ENCODE measurements at regions not wholly inside any gene's neighbourhood (a gene's known extent, or its start where the extent isn't known, plus 50 kb on each side); places are given as distances from the start of the nearest gene placed in this dataset.

DNA sequence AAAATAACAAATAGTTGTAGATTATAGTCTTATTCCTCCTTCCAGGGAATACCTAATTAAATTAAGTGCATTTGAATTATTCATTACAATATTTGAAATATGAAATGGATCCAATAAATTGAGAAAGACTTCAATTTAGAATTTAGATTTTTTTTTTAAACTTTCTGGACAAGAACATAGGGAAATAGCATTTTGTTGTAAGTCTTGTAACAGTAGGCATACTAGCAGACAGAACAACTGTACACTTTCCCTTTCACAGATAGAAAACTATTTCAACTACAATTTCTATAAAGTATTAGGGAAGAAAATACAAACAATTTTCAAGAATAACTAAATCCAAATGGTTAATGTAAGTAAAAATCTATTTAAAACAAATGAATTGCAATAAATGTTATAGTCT, 577.5 kb downstream of the USP25 start:
- Mint-ChIP-seq H3K4me1 (ENCODE audit: low read depth, unreplicated experiment) (peaks cover 2% of the 10 kb centered on the region), H3K36me3 (ENCODE audit: unreplicated experiment) (no peaks in the 10 kb centered on the region), H3K4me3 (ENCODE audit: unreplicated experiment) (no peak overlapping the region), H3K27ac (ENCODE audit: unreplicated experiment) (no peak overlapping the region), H3K9me3 (ENCODE audit: unreplicated experiment) (no peaks in the 10 kb centered on the region), H3K27me3 (ENCODE audit: unreplicated experiment) (no peaks in the 10 kb centered on the region)
- TF ChIP-seq, protein P1, sequence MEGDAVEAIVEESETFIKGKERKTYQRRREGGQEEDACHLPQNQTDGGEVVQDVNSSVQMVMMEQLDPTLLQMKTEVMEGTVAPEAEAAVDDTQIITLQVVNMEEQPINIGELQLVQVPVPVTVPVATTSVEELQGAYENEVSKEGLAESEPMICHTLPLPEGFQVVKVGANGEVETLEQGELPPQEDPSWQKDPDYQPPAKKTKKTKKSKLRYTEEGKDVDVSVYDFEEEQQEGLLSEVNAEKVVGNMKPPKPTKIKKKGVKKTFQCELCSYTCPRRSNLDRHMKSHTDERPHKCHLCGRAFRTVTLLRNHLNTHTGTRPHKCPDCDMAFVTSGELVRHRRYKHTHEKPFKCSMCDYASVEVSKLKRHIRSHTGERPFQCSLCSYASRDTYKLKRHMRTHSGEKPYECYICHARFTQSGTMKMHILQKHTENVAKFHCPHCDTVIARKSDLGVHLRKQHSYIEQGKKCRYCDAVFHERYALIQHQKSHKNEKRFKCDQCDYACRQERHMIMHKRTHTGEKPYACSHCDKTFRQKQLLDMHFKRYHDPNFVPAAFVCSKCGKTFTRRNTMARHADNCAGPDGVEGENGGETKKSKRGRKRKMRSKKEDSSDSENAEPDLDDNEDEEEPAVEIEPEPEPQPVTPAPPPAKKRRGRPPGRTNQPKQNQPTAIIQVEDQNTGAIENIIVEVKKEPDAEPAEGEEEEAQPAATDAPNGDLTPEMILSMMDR (IDR thresholded peaks at IDR 0.05; ENCODE audit: partially characterized antibody, unreplicated experiment): no peak
- DNase-seq: no peak

- H3K27me3 Mint-ChIP-seq (ENCODE audit: unreplicated experiment): no peaks in the 10 kb centered on the region
- no peak for DNase-seq
- H3K4me3 Mint-ChIP-seq (ENCODE audit: unreplicated experiment): no peak overlapping the region
- no peaks in the 10 kb centered on the region for H3K9me3 Mint-ChIP-seq (ENCODE audit: unreplicated experiment)
- no peaks in the 10 kb centered on the region for H3K36me3 Mint-ChIP-seq (ENCODE audit: unreplicated experiment)
- TF ChIP-seq, protein P1 (IDR thresholded peaks at IDR 0.05; ENCODE audit: partially characterized antibody, unreplicated experiment): no peak
- no peak overlapping the region for H3K27ac Mint-ChIP-seq (ENCODE audit: unreplicated experiment)
- H3K4me1 Mint-ChIP-seq (ENCODE audit: low read depth, unreplicated experiment): peaks cover 2% of the 10 kb centered on the region
Observed at GRCh38 chr21:16308269-16308668, 578.5 kb downstream of the USP25 start.

DNA sequence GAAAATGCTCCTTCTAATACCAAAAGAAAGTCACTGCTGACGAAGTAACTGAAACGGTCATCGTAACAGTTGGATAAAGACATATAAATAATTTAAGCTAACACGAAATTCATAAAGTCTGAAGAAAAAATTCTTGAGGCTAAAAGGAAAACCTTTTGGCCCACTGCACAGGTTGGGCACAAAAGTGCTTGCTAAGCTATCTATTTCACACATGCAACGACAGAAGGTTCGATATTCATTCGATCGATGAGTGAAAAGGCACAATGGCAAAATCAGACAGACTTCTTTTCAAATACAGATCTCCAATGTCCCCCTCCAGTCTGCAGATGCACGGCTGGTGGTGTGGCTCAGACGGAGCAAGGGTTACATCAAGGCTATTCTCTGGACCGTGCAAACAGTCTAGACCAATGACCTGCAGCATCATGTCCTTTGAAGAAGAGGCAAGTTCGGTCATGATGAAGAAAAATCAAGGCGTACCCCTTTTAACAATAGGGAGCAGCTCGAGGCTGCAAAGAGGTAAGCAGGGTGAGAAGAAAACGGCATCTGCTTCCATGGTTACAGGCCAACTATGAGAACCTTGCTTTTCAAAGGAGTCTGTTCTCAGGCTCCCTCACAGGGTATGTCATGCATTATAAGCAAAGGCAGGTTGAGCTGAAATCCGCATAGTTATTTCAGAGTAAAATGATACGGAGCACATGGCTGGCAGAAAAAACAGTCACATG, 579.6 kb downstream of the USP25 start:
- no peak for DNase-seq
- TF ChIP-seq, protein P1 (IDR thresholded peaks at IDR 0.05; ENCODE audit: partially characterized antibody, unreplicated experiment): no peak
- H3K4me1 Mint-ChIP-seq (ENCODE audit: low read depth, unreplicated experiment): peaks cover 2% of the 10 kb centered on the region
- no peak overlapping the region for H3K4me3 Mint-ChIP-seq (ENCODE audit: unreplicated experiment)
- no peaks in the 10 kb centered on the region for H3K36me3 Mint-ChIP-seq (ENCODE audit: unreplicated experiment)
- no peaks in the 10 kb centered on the region for H3K27me3 Mint-ChIP-seq (ENCODE audit: unreplicated experiment)
- H3K9me3 Mint-ChIP-seq (ENCODE audit: unreplicated experiment): no peaks in the 10 kb centered on the region
- H3K27ac Mint-ChIP-seq (ENCODE audit: unreplicated experiment): no peak overlapping the region

GRCh38 chr21:16310176-16310575, 580.4 kb downstream of the USP25 start:
- TF ChIP-seq, protein P1 (IDR thresholded peaks at IDR 0.05; ENCODE audit: partially characterized antibody, unreplicated experiment): no peak
- no peaks in the 10 kb centered on the region for H3K36me3 Mint-ChIP-seq (ENCODE audit: unreplicated experiment)
- H3K27ac Mint-ChIP-seq (ENCODE audit: unreplicated experiment): no peak overlapping the region
- DNase-seq: no peak
- no peaks in the 10 kb centered on the region for H3K9me3 Mint-ChIP-seq (ENCODE audit: unreplicated experiment)
- H3K27me3 Mint-ChIP-seq (ENCODE audit: unreplicated experiment): no peaks in the 10 kb centered on the region
- no peak overlapping the region for H3K4me3 Mint-ChIP-seq (ENCODE audit: unreplicated experiment)
- peaks cover 2% of the 10 kb centered on the region for H3K4me1 Mint-ChIP-seq (ENCODE audit: low read depth, unreplicated experiment)

DNA sequence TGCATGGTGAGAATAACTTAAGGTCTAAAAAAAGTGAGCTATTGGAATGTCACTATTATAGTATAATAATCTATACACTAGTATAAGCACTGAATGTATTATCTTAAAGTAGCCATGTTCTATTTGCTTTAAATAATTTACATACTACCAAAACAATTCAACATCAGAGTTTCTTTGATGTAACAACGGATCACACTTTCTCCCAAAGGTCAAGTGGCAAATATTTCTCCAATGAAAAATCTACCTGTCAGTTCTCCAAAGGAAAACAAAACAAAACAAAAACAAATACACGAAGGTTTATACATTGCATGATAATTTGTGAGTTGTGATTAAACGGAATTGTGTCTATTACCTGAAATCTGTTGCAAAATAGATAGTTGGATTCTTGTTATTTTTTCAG, 581.4 kb downstream of the USP25 start:
- no peaks in the 10 kb centered on the region for H3K36me3 Mint-ChIP-seq (ENCODE audit: unreplicated experiment)
- H3K4me3 Mint-ChIP-seq (ENCODE audit: unreplicated experiment): no peak overlapping the region
- no peak for DNase-seq
- TF ChIP-seq, protein P1 (IDR thresholded peaks at IDR 0.05; ENCODE audit: partially characterized antibody, unreplicated experiment): no peak
- peaks cover 2% of the 10 kb centered on the region for H3K4me1 Mint-ChIP-seq (ENCODE audit: low read depth, unreplicated experiment)
- no peak overlapping the region for H3K27ac Mint-ChIP-seq (ENCODE audit: unreplicated experiment)
- no peaks in the 10 kb centered on the region for H3K27me3 Mint-ChIP-seq (ENCODE audit: unreplicated experiment)
- H3K9me3 Mint-ChIP-seq (ENCODE audit: unreplicated experiment): no peaks in the 10 kb centered on the region

Data from glutamatergic neuron (in vitro differentiated cells).